SKM-1 treated with dmso at 0.1 percent for 144 hours (cell line): ENCODE measurements at regions not wholly inside any gene's neighbourhood (a gene's known extent, or its start where the extent isn't known, plus 50 kb on each side); places are given as distances from the start of the nearest gene placed in this dataset.
"Not testable (repeated sequence)": the region's sequence is repeated elsewhere in the genome, so short reads cannot be mapped to it uniquely, and the experiment has no call there.

Experiments used
- DNase-seq: peaks from one replicate; lab custom pipeline; 2025; ENCODE audit not compliant: unreplicated experiment; lab: John Stamatoyannopoulos, UW

GRCh38 chr4:128688846-128689437 is 120.6 kb upstream of the JADE1 start:
- DNase-seq = no peak

DNA sequence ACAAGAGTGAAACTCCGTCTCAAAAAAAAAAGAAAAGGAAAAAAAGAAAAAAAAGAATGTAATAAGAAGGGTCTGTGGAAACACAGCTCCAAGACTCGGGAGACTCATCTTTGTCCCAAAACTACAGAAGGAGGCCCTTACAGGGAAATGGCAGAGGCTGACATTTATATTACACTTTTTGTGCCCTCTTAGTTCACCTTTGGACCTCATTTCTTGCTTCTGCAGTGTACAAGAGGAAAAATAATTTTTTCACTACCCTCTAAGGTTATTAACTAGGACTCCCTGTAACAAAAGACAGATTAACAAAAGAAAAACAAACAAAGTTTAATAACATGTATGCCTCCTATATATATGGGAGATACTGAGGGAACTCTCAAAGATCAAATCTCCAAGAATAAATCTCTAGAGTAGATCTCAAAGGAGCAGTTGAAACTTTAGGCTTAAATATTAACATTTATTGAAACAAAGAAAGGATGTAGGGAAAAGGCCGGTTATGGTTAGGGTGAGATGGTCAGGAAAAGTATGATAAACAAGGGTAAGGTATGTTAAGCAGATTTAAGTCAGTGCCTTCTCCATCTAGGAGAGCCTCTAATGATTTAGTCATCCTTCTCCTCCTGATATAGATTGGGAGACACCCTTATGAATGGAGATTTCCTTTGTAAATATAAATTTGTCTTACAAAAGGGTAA is 121.3 kb upstream of the JADE1 start:
- DNase-seq = no peak

GRCh38 chr4:128686810-128687209 is 122.7 kb upstream of the JADE1 start:
- no peak for DNase-seq

DNA sequence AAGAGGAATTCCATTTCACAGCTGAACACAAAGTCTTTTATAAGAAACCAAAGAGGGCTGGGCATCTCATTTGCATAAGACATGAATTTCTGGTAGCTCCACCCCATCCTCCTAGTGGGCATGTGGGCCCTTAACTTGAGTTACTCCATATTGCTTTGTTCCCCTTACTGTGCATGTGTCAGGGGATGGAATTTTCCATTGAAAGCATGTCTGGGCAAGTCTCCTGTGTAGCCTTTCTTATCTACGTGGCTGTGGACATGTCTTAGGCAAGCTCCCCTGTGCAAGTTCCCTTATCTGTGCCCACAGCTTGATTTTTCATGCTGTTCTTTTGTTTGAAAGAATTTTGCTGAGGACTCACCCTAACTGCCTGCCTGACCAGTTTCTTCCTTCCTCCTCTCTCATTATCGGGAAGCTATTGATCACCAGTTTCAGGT is 123.5 kb upstream of the JADE1 start:
- peak; percentile 62 for DNase-seq

DNA sequence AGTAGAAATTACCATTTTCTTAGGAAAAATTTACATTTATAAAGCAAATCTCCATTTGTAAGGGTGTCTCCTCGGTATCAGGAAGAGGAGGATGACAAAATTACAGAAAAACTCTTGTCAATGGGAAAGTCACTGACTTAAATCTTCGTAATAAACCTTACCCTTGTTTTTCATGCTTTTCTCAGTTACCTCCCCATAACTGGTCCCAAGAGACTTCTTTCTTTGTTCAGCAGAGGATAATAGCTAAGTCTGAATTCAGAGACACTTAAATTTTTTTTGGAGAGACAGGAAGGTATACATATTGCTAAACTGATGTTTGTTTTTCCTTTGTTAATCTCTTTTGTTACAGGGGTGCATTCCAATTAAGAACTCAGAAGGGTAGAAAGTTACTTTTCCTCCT is 125.5 kb upstream of the JADE1 start:
- no peak for DNase-seq

- DNase-seq = no peak
Observed at GRCh38 chr4:128682942-128683666, 126.4 kb upstream of the JADE1 start.

DNA sequence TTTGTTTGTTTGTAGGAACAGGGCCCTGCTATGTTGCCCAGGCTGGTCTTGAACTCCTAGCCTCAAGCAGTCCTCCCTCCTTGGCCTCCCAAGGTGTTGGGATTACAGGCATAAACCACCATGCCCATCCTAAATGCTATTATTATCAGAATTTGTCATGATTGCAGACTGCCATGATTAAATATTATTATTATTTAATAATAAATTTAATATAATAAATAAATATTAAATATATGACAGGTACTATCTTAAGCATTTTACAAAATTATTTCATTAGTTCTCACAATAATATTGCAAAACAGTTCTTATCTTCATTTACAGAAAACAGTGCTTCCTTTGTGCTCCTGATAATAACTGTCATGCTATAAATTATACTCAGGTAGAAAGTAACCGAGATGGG is 133.4 kb upstream of the JADE1 start:
- DNase-seq = no peak

- DNase-seq = no peak
Observed at GRCh38 chr4:128675083-128675482, 134.4 kb upstream of the JADE1 start.

DNA sequence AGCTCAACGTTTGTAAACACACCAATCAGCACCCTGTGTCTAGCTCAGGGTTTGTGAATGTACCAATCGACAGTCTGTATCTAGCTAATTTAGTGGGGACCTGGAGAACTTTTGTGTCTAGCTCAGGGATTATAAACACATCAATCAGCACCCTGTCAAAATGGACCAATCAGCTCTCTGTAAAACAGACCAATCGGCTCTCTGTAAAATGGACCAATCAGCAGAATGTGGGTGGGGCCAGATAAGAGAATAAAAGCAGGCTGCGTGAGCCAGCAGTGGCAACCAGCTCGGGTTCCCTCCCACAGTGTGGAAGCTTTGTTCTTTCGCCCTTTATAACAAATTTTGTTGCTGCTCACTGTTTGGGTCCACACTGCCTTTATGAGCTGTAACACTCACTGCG is 136.3 kb upstream of the JADE1 start:
- DNase-seq = not testable (repeated sequence)

DNA sequence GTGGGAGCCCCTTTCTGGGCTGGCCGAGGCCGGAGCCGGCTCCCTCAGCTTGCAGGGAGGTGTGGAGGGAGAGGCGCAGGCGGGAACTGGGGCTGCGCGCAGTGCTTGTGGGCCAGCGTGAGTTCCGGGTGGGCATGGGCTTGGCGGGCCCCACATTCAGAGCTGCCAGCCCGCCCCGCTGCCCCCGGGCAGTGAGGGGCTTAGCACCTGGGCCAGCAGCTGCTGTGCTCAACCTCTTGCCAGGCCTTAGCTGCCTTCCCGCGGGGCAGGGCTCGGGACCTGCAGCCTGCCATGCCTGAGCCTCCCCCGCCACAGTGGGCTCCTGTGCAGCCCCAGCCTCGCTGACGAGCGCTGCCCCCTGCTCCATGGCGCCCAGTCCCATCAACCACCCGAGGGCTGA is 136.9 kb upstream of the JADE1 start:
- not testable (repeated sequence) for DNase-seq

DNA sequence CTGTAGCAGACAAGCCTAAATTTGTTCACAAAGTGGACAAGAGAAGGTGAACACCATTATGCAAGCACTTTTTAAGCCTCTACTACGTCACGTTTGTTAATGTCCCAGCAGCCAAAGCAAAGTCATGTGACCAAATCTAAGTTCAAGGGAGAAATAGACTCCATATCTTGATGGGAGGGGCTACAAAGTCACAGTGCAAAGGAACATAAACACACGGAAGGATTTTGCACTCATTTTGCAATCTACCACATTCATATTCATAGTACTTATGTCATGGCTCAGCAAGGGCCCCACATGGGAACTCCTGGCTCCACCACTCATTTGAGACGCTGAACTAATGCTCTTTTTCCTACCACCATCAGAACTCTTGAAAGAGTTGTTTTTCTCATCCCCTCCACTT is 139.0 kb upstream of the JADE1 start:
- DNase-seq = no peak

- no peak for DNase-seq
Observed at GRCh38 chr4:128668566-128668965, 140.9 kb upstream of the JADE1 start.

GRCh38 chr4:128665514-128665913 is 144.0 kb upstream of the JADE1 start:
- DNase-seq = no peak

GRCh38 chr4:128663325-128663724 is 146.2 kb upstream of the JADE1 start:
- no peak for DNase-seq

DNA sequence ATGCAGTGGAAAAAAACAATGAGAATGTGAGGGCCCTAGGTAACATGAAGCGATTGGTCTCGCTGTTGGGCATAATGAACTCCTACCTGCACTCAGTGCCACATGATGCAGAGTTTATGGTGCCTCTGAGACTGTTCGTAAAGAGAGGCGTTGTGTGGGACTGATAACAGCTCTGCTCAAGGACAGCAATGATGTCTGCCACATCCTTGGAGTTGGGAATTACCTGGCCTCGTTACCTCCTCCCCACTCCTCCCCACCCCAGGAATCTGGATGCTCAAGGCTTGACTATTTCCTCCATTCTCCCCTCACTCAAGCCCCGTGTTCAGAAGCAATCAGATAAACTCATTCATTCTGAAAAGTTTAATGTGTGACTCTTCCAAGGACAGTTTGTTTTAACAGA is 148.0 kb upstream of the JADE1 start:
- no peak for DNase-seq

DNA sequence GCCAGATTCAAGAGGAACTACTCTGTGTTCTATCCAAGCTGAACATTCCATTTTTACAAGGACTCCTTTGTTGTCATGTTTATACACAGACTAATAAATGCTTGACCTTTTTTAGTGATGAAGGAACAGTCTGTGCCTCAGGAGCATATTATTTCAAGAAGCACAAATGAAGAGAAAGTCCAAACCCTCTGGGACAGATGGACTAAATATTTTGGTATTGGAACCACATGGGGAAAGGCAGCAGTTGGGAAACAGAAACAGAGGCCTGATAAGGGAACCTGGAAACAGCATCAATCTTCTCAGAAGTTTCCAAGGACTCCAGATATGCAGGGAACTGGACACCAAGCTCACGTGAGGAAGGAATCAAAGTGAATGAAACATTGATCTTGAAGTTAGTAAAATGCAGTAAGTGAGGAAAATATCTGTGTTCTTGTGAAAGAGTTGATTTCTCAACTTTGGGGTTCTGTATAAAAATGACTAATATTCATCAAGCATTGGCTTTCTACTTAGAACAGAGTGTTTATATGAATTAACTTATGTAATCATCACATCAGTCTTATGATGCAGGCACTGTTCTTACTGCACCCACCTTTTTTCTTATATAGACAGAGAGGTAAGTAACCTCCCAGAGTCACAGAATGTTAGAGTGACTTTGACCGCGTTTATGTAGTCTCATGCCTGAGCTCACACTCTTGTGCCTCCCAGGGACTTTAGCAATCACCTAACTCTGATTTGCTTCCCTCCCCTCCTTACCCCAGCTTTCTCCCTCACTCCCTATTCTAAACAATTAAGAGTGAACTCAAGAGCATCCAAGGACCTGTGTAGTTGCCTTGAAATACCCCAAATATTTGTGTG is 148.9 kb upstream of the JADE1 start:
- no peak for DNase-seq

DNA sequence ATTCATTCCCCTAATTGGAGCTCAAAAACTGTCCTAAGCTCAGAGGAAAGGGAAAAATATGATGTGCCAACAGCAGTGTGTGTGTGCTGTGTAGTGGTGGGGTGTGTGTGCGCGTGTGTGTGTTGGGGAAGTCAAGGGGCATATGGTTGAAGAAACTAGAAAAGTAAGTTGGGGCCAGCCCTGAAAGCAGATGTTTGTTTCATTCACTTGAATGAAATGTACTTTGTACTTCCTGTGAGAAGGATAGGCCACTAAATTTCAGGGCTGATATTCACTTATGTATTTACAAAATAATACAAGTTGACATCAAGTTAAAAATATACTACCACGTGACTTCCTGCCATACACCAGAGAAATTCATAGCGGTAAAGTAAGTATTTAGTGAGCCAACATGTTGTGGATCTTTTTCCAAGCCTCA is 151.3 kb upstream of the JADE1 start:
- no peak for DNase-seq

- no peak for DNase-seq
Observed at GRCh38 chr4:128657638-128658037, 151.9 kb upstream of the JADE1 start.

DNA sequence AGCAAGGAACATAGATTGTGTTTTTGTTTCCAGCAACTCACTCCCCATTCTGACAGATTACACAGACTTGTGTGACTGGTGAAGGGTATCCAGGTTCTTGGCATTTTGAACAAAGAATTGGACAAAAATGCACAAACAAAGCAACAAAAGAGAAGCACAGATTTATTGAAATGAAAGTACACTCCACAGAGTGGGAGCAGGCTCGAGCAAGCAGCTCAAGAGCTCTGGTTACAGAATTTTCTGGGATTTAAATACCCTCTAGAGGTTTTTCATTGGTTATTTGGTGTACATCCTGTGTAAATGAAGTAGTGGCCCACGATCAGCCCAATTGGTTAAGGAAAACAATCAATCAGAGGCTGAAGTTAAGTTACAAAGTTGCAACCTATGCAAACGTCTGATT is 155.0 kb upstream of the JADE1 start:
- no peak for DNase-seq

DNA sequence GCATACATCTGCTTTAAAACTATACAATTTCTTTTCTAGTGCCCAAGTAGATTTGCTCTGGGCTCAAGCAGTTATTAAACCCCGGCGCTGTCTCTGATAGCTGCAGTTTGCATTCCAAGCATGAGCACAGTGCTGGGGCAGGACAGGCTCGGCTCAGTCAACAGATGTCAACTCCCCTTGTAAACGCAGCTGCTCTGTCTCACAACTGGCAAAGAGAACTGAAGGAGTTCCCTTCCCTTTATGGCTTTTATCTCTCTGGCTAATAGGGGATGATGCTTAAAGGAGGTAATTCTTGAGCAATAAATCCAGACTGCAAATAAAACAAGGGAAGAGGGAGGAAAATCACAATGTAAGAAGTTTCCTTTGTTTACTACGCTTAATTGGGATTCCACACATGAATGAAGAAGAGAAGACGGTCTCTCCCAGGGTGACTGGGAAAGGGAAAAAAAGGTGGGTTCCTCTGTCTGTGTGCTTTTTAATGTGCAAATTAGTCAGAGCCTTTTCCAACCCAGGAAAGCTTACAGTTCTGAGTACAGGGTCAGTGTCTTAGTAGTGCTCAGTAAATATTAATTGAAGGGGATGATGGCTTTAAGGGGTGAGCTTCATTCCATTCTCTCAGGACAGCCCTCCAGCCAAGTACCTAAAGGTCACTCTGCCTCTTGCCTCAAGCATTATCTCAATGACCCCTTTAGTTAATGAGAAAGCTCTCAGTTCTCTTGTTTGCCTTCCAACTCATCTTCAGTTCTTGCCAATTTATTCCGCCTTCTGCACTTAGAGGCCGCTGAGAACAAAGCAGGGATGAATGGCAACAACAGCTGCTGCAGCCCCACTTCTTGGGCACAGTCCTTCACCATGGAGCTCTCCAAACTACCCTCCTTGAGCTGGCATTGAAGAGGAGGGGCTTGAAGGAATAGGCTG is 155.7 kb upstream of the JADE1 start:
- DNase-seq = no peak
